B cell (primary cell): ENCODE measurements at regions not wholly inside any gene's neighbourhood (a gene's known extent, or its start where the extent isn't known, plus 50 kb on each side); places are given as distances from the start of the nearest gene placed in this dataset.

Source experiments
- ATAC-seq: fragments of 200-7000 bp; cut with Tn5 transposase; one replicate; pipeline ENCODE4 v1.10.0; 2021; ENCODE audit warnings: low read depth, mild to moderate bottlenecking, moderate number of reproducible peaks, moderate library complexity
- CTCF ChIA-PET: fragments of 350-600 bp; sonication (Branson Sonifier 250); formaldehyde crosslinking; loops from one replicate; lab custom pipeline; 2021; ENCODE audit warnings: antibody characterized with exemption, inconsistent platforms; lab: Charles Lee
- POLR2A ChIA-PET: fragments of 350-600 bp; sonication (Branson Sonifier 250); formaldehyde crosslinking; loops from one replicate; lab custom pipeline; 2021; ENCODE audit warnings: antibody characterized with exemption; lab: Charles Lee
- DNase-seq: peaks from one replicate; pipeline ENCODE4 v3.0.0; 2013
- H2AFZ ChIP-seq: 2 replicates; pipeline ENCODE4 v1.6.1; 2012; ENCODE audit warnings: mild to moderate bottlenecking, low read depth, low read length; ENCODE audit not compliant: insufficient read depth, poor library complexity, severe bottlenecking
- H3K27ac ChIP-seq, 2 donors: 1 replicate in 1 of 2; 2 replicates in 1 of 2; pipeline ENCODE4 v1.5.1; 2012 to 2013; ENCODE audit warnings: low read length in 2 of 2, mild to moderate bottlenecking in 2 of 2, moderate library complexity in 1 of 2
- H3K27me3 ChIP-seq, 4 experiments: fragments of 200-600 bp in 1 of 4; sonication (generic) in 1 of 4; replicated peaks in 1 of 4; 1 replicate in 2 of 4; 2 replicates in 2 of 4; pipeline versions ENCODE4 v1.6.1 to v1.7.0; 2013 to 2016; ENCODE audit warnings: low read length in 3 of 4, mild to moderate bottlenecking in 2 of 4, mixed read lengths in 1 of 4, moderate library complexity in 1 of 4; ENCODE audit not compliant: insufficient read depth in 4 of 4, control insufficient read depth in 3 of 4; ENCODE audit errors: control extremely low read depth in 1 of 4
- H3K36me3 ChIP-seq, 2 experiments: replicated peaks in 1 of 2; 1 replicate in 1 of 2; 2 replicates in 1 of 2; pipeline versions ENCODE4 v1.6.1 to v1.7.1; 2013; ENCODE audit warnings: low read length in 1 of 2; ENCODE audit not compliant: insufficient read depth in 2 of 2, control insufficient read depth in 1 of 2; ENCODE audit errors: control extremely low read depth in 1 of 2, extremely low read depth in 1 of 2
- H3K4me1 ChIP-seq, 2 donors: fragments of 200-600 bp in 1 of 2; sonication (generic) in 1 of 2; 1 replicate in 1 of 2; 2 replicates in 1 of 2; pipeline versions ENCODE4 v1.5.1 to v1.6.1; 2013 to 2017; ENCODE audit warnings: low read length in 2 of 2; ENCODE audit not compliant: control insufficient read depth in 2 of 2, insufficient read depth in 2 of 2
- H3K4me2 ChIP-seq: replicated peaks from 2 replicates; pipeline ENCODE3; 2012; ENCODE audit warnings: mild to moderate bottlenecking, low read depth, low read length; ENCODE audit not compliant: poor library complexity, severe bottlenecking
- H3K4me3 ChIP-seq, 5 experiments: fragments of 200-600 bp in 1 of 5; sonication (generic) in 1 of 5; 1 replicate in 3 of 5; 2 replicates in 2 of 5; pipeline versions ENCODE4 v1.5.1 to v1.7.0; 2011 to 2016; ENCODE audit warnings: low read length in 4 of 5, mild to moderate bottlenecking in 4 of 5, low read depth in 2 of 5, control low read depth in 1 of 5, moderate library complexity in 1 of 5; ENCODE audit not compliant: insufficient read depth in 1 of 5; ENCODE audit errors: control extremely low read depth in 1 of 5, extremely low read depth in 1 of 5
- H3K79me2 ChIP-seq: fragments of 200-600 bp; sonication (generic); one replicate; pipeline ENCODE4 v1.6.0; 2016; ENCODE audit warnings: low read length; ENCODE audit not compliant: control insufficient read depth, insufficient read depth
- H3K9ac ChIP-seq: fragments of 200-600 bp; sonication (generic); 2 replicates; pipeline ENCODE4 v1.6.1; 2017; ENCODE audit warnings: mild to moderate bottlenecking, low read length, moderate library complexity
- H3K9me3 ChIP-seq, 3 donors: one replicate each; pipeline versions ENCODE4 v1.6.1 to v1.7.1; 2013; ENCODE audit warnings: low read length in 2 of 3; ENCODE audit not compliant: control insufficient read depth in 2 of 3, insufficient read depth in 1 of 3; ENCODE audit errors: control extremely low read depth in 1 of 3
- H4K20me1 ChIP-seq: 2 replicates; pipeline ENCODE4 v1.6.0; 2012; ENCODE audit warnings: mild to moderate bottlenecking, low read length; ENCODE audit not compliant: insufficient read depth, control insufficient read depth, poor library complexity, severe bottlenecking
- H3K27ac Mint-ChIP-seq: one replicate; pipeline ENCODE4 v1.8.0; 2021; ENCODE audit warnings: mixed read lengths
- H3K27me3 Mint-ChIP-seq: one replicate; pipeline ENCODE4 v1.8.0; 2021; ENCODE audit warnings: mixed read lengths
- H3K4me1 Mint-ChIP-seq: one replicate; pipeline ENCODE4 v1.8.0; 2021; ENCODE audit warnings: mixed read lengths
- H3K4me3 Mint-ChIP-seq: one replicate; pipeline ENCODE4 v1.8.0; 2021; ENCODE audit warnings: mixed read lengths
- H3K9me3 Mint-ChIP-seq: one replicate; pipeline ENCODE4 v1.8.0; 2022; ENCODE audit warnings: mixed read lengths; ENCODE audit not compliant: insufficient read depth
- CTCF ChIP-seq: fragments of 200-600 bp; IDR thresholded peaks from one replicate; pipeline ENCODE4 v1.8.0; 2022; ENCODE audit warnings: antibody characterized with exemption, mild to moderate bottlenecking
- EZH2 ChIP-seq: IDR thresholded peaks from 2 replicates; pipeline ENCODE4 v1.6.1; 2012; ENCODE audit warnings: borderline replicate concordance, low read depth, mild to moderate bottlenecking, moderate library complexity, low read length; ENCODE audit not compliant: insufficient read depth, poor library complexity, severe bottlenecking
- WGBS: methylation state at CpG from one replicate; pipeline ENCODE4 v1.1.5; 2013; ENCODE audit warnings: missing lambda C conversion rate; ENCODE audit not compliant: insufficient coverage; 5-methylcytosine and 5-hydroxymethylcytosine counted together
- intact Hi-C: fragments of 100-400 bp; cut with micrococcal nuclease; formaldehyde crosslinking; loops from one replicate; pipeline ENCODE4 v1.10.0; 2022

GRCh38 chr5:175321927-175322532 is 122.0 kb downstream of the DRD1 start:
- Histone ChIP-seq H3K4me3 (no peak overlapping the region), H2AFZ (no peak overlapping the region), H3K4me1 (no peaks in the 10 kb centered on the region), H3K36me3 (no peaks in the 10 kb centered on the region), H3K27ac (no peak overlapping the region), H3K79me2 (no peaks in the 10 kb centered on the region), H4K20me1 (no peaks in the 10 kb centered on the region), H3K9ac (no peak overlapping the region), H3K4me2 (no peak overlapping the region), H3K27me3 (no peaks in the 10 kb centered on the region), H3K9me3 (no peaks in the 10 kb centered on the region)
- intact Hi-C loops: no loop called here
- no CpG with 5 or more reads among the region's 3 CpGs for WGBS
- ChIA-PET CTCF (no interaction called here), POLR2A (no interaction called here)
- no peak overlapping the region for H3K4me3 Mint-ChIP-seq
- H3K27me3 Mint-ChIP-seq: peaks cover 3% of the 10 kb centered on the region
- DNase-seq (peak; percentile 8), ATAC-seq (no peak)
- no peaks in the 10 kb centered on the region for H3K9me3 Mint-ChIP-seq
- no peaks in the 10 kb centered on the region for H3K4me1 Mint-ChIP-seq
- H3K27ac Mint-ChIP-seq: no peak overlapping the region
- no peak for TF ChIP-seq CTCF
- no peak for TF ChIP-seq EZH2

GRCh38 chr5:175319199-175319598 is 124.8 kb downstream of the DRD1 start:
- no peaks in the 10 kb centered on the region for H3K9me3 Mint-ChIP-seq
- DNase-seq (no peak), ATAC-seq (no peak)
- no peaks in the 10 kb centered on the region for H3K9me3 ChIP-seq
- intact Hi-C loops: no loop called here
- no peak overlapping the region for H3K4me3 ChIP-seq
- CTCF ChIA-PET: no interaction called here
- H3K9ac ChIP-seq: no peak overlapping the region
- no peaks in the 10 kb centered on the region for H3K27me3 Mint-ChIP-seq
- no peaks in the 10 kb centered on the region for H3K4me1 ChIP-seq
- no peak overlapping the region for H3K27ac Mint-ChIP-seq
- H3K4me1 Mint-ChIP-seq: no peaks in the 10 kb centered on the region
- H3K27ac ChIP-seq: no peak overlapping the region
- no peak overlapping the region for H3K4me2 ChIP-seq
- 60% methylated on average over 1 of the region's 2 CpGs for WGBS
- H3K4me3 Mint-ChIP-seq: no peak overlapping the region
- H3K36me3 ChIP-seq: no peaks in the 10 kb centered on the region
- POLR2A ChIA-PET: no interaction called here
- H3K27me3 ChIP-seq: no peaks in the 10 kb centered on the region
- H4K20me1 ChIP-seq: no peaks in the 10 kb centered on the region
- TF ChIP-seq CTCF (no peak), EZH2 (no peak)
- H3K79me2 ChIP-seq: no peaks in the 10 kb centered on the region
- H2AFZ ChIP-seq: no peak overlapping the region
